K562 (cell line): ENCODE measurements at regions not wholly inside any gene's neighbourhood (a gene's known extent, or its start where the extent isn't known, plus 50 kb on each side); places are given as distances from the start of the nearest gene placed in this dataset.
A peak's percentile ranks its signal among the peaks of the same experiment; 100 is the strongest.

Source experiments
- ASH1L ChIP-seq: fragments of 450-650 bp; IDR thresholded peaks from 2 replicates; pipeline ENCODE4 v1.6.1; 2018; ENCODE audit warnings: borderline replicate concordance, mild to moderate bottlenecking, low read depth; ENCODE audit not compliant: partially characterized antibody
- C11orf30 ChIP-seq: fragments of 450-650 bp; IDR thresholded peaks from 2 replicates; pipeline ENCODE4 v1.6.1; 2016; ENCODE audit warnings: low read depth, mild to moderate bottlenecking
- CC2D1A ChIP-seq: fragments of 450-650 bp; IDR thresholded peaks from 2 replicates; pipeline ENCODE4 v1.6.1; 2017; ENCODE audit warnings: mild to moderate bottlenecking
- CHD2 ChIP-seq: IDR thresholded peaks from 2 replicates; pipeline ENCODE4 v1.6.1; 2011; ENCODE audit warnings: low read depth, low read length
- DIDO1 ChIP-seq: fragments of 450-650 bp; IDR thresholded peaks from 2 replicates; pipeline ENCODE4 v1.6.1; 2016; ENCODE audit warnings: low read depth, missing biosample characterization, missing genetic modification characterization
- ESRRB ChIP-seq: fragments of 250-450 bp; sonication (Bioruptor Pico); IDR thresholded peaks from 2 replicates; pipeline ENCODE4 v1.5.0; 2020; ENCODE audit warnings: mild to moderate bottlenecking, moderate library complexity, borderline replicate concordance
- FOXP1 ChIP-seq: sonication (generic); formaldehyde crosslinking; IDR thresholded peaks from 2 replicates; pipeline ENCODE4 v1.8.0; 2022; ENCODE audit warnings: mild to moderate bottlenecking, missing genetic modification reagents
- MAFF ChIP-seq: IDR thresholded peaks from 2 replicates; pipeline ENCODE4 v1.6.1; 2012; ENCODE audit warnings: low read length, improper control_type of control experiment
- MAFG ChIP-seq: fragments of 450-650 bp; conservative IDR thresholded peaks from 2 replicates; pipeline ENCODE4 v1.6.1; 2016; ENCODE audit warnings: missing genetic modification characterization, missing compliant biosample characterization
- PHF8 ChIP-seq: fragments of 200-600 bp; sonication (generic); IDR thresholded peaks from 2 replicates; pipeline ENCODE4 v1.6.1; 2012; ENCODE audit warnings: mixed run types, mild to moderate bottlenecking, inconsistent platforms, low read length, moderate library complexity, borderline replicate concordance
- RFX7 ChIP-seq: fragments of 250-450 bp; sonication (Bioruptor Pico); IDR thresholded peaks from 2 replicates; pipeline ENCODE4 v1.5.1; 2021; ENCODE audit warnings: mild to moderate bottlenecking
- VEZF1 ChIP-seq: fragments of 200-800 bp; sonication (Bioruptor generic); IDR thresholded peaks from 2 replicates; pipeline ENCODE4 v1.6.1; 2017; ENCODE audit warnings: missing genetic modification characterization, missing compliant biosample characterization
- ZNF311 ChIP-seq: fragments of 250-450 bp; sonication (Bioruptor Pico); IDR thresholded peaks from 2 replicates; pipeline ENCODE4 v1.4.0; 2020; ENCODE audit warnings: mild to moderate bottlenecking, moderate library complexity
- ZNF584 ChIP-seq: fragments of 200-800 bp; sonication (Bioruptor generic); IDR thresholded peaks from 2 replicates; pipeline ENCODE4 v1.6.1; 2016; ENCODE audit warnings: low read depth, mild to moderate bottlenecking, missing genetic modification characterization, missing compliant biosample characterization
- TF ChIP-seq, protein P1 (sequence below): IDR thresholded peaks from 2 replicates; pipeline ENCODE4 v1.6.1; 2016; ENCODE audit warnings: missing genetic modification characterization, missing compliant biosample characterization
- TF ChIP-seq, protein P2 (sequence below): fragments of 250-450 bp; sonication (Bioruptor Pico); IDR thresholded peaks from 2 replicates; pipeline ENCODE4 v1.8.0; 2022; ENCODE audit warnings: inconsistent platforms, mild to moderate bottlenecking, moderate library complexity, borderline replicate concordance

- TF ChIP-seq VEZF1 (CRISPR knock-in tag) (no peak), ESRRB (CRISPR knock-in tag) (no peak), PHF8 (no peak), ASH1L (no peak), DIDO1 (no peak), CC2D1A (no peak), ZNF311 (CRISPR knock-in tag) (no peak), CHD2 (no peak), RFX7 (CRISPR knock-in tag) (no peak), FOXP1 (no peak), ZNF584 (CRISPR knock-in tag) (no peak), MAFG (tag) (peak; percentile 32; the same call in 1 of the 2 replicates), C11orf30 (peak; percentile 37; the same call in 1 of the 2 replicates), MAFF (peak; percentile 40; the same call in 1 of the 2 replicates)
- TF ChIP-seq, protein P1, sequence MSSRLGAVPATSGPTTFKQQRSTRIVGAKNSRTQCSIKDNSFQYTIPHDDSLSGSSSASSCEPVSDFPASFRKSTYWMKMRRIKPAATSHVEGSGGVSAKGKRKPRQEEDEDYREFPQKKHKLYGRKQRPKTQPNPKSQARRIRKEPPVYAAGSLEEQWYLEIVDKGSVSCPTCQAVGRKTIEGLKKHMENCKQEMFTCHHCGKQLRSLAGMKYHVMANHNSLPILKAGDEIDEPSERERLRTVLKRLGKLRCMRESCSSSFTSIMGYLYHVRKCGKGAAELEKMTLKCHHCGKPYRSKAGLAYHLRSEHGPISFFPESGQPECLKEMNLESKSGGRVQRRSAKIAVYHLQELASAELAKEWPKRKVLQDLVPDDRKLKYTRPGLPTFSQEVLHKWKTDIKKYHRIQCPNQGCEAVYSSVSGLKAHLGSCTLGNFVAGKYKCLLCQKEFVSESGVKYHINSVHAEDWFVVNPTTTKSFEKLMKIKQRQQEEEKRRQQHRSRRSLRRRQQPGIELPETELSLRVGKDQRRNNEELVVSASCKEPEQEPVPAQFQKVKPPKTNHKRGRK, result no peak
- TF ChIP-seq, protein P2, sequence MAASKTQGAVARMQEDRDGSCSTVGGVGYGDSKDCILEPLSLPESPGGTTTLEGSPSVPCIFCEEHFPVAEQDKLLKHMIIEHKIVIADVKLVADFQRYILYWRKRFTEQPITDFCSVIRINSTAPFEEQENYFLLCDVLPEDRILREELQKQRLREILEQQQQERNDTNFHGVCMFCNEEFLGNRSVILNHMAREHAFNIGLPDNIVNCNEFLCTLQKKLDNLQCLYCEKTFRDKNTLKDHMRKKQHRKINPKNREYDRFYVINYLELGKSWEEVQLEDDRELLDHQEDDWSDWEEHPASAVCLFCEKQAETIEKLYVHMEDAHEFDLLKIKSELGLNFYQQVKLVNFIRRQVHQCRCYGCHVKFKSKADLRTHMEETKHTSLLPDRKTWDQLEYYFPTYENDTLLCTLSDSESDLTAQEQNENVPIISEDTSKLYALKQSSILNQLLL (CRISPR knock-in tag), result no peak
- TF ChIP-seq, all 486 proteins: peak for 4
Measured at GRCh38 chr2:194352505-194352904, 1304.5 kb upstream of the SLC39A10 start (continued).
